HepG2 (cell line): ENCODE measurements at regions not wholly inside any gene's neighbourhood (a gene's known extent, or its start where the extent isn't known, plus 50 kb on each side); places are given as distances from the start of the nearest gene placed in this dataset.

Source experiments
- ARID3A ChIP-seq: IDR thresholded peaks from 2 replicates; pipeline ENCODE4 v1.6.1; 2012; ENCODE audit warnings: low read depth, low read length, improper control_type of control experiment
- ARNT2 ChIP-seq: sonication (generic); formaldehyde crosslinking; IDR thresholded peaks from 2 replicates; pipeline ENCODE4 v1.8.0; 2022; ENCODE audit warnings: mild to moderate bottlenecking, low read depth, missing genetic modification reagents, moderate library complexity
- CBX2 ChIP-seq, 2 experiments: fragments of 200-600 bp in 1 of 2; sonication (generic); formaldehyde crosslinking in 1 of 2; IDR thresholded peaks; 2 replicates each; pipeline versions ENCODE4 v1.7.0 to v1.8.1; 2018 to 2022; ENCODE audit warnings: low read depth in 2 of 2, low read length in 1 of 2, mild to moderate bottlenecking in 1 of 2, missing genetic modification reagents in 1 of 2
- DBP ChIP-seq: sonication (generic); formaldehyde crosslinking; IDR thresholded peaks from 2 replicates; pipeline ENCODE4 v1.4.0; 2020; ENCODE audit warnings: missing genetic modification reagents; ENCODE audit errors: not compliant biosample characterization
- DMAP1 ChIP-seq: IDR thresholded peaks from 2 replicates; pipeline ENCODE4 v1.6.1; 2016
- HNF4A ChIP-seq: sonication (generic); formaldehyde crosslinking; IDR thresholded peaks from 2 replicates; pipeline ENCODE4 v1.4.0; 2020; ENCODE audit warnings: missing genetic modification reagents
- IKZF4 ChIP-seq: sonication (generic); formaldehyde crosslinking; IDR thresholded peaks from 2 replicates; pipeline ENCODE4 v1.5.1; 2020; ENCODE audit warnings: borderline replicate concordance, mild to moderate bottlenecking, low read depth, missing genetic modification reagents; ENCODE audit errors: not compliant biosample characterization
- KDM5B ChIP-seq: sonication (generic); formaldehyde crosslinking; IDR thresholded peaks from 2 replicates; pipeline ENCODE4 v1.4.0; 2020; ENCODE audit warnings: missing genetic modification reagents, mild to moderate bottlenecking, borderline replicate concordance
- MIXL1 ChIP-seq: IDR thresholded peaks from 2 replicates; pipeline ENCODE4 v1.6.1; 2016
- NBN ChIP-seq: fragments of 450-650 bp; conservative IDR thresholded peaks from 2 replicates; pipeline ENCODE4 v1.6.1; 2017
- RXRB ChIP-seq: IDR thresholded peaks from 2 replicates; pipeline ENCODE4 v1.6.1; 2016; ENCODE audit warnings: borderline replicate concordance, missing genetic modification reagents, missing compliant biosample characterization
- SYNCRIP ChIP-seq: fragments of 200-400 bp; formaldehyde crosslinking; IDR thresholded peaks from 2 replicates; pipeline ENCODE4 v1.6.1; 2018; ENCODE audit warnings: mild to moderate bottlenecking, low read depth, low read length; ENCODE audit not compliant: insufficient read depth
- TFAP4 ChIP-seq: sonication (generic); IDR thresholded peaks from 2 replicates; pipeline ENCODE4 v1.6.1; 2016; ENCODE audit warnings: low read depth, borderline replicate concordance
- TMF1 ChIP-seq: sonication (generic); formaldehyde crosslinking; IDR thresholded peaks from 2 replicates; pipeline ENCODE4 v1.8.1; 2022; ENCODE audit warnings: low read depth, missing genetic modification reagents
- U2AF2 ChIP-seq: fragments of 200-400 bp; formaldehyde crosslinking; IDR thresholded peaks from 2 replicates; pipeline ENCODE4 v1.6.1; 2017; ENCODE audit warnings: low read depth, mild to moderate bottlenecking, low read length
- ZBTB20 ChIP-seq: sonication (generic); formaldehyde crosslinking; IDR thresholded peaks from 2 replicates; pipeline ENCODE4 v1.8.1; 2023; ENCODE audit warnings: missing genetic modification reagents, low read depth, mild to moderate bottlenecking, borderline replicate concordance
- ZBTB3 ChIP-seq: sonication (generic); formaldehyde crosslinking; IDR thresholded peaks from 2 replicates; pipeline ENCODE4 v1.4.0; 2020; ENCODE audit warnings: low read depth, mild to moderate bottlenecking, moderate library complexity, missing genetic modification reagents, borderline replicate concordance
- ZBTB37 ChIP-seq: sonication (generic); formaldehyde crosslinking; IDR thresholded peaks from 2 replicates; pipeline ENCODE4 v1.4.0; 2020; ENCODE audit warnings: mild to moderate bottlenecking, missing genetic modification reagents
- ZFP36 ChIP-seq: fragments of 150-350 bp; IDR thresholded peaks from 2 replicates; pipeline ENCODE4 v1.6.1; 2018; ENCODE audit warnings: borderline replicate concordance, low read length, low read depth; ENCODE audit not compliant: partially characterized antibody
- ZKSCAN1 ChIP-seq: fragments of 150-350 bp; IDR thresholded peaks from 2 replicates; pipeline ENCODE4 v1.6.1; 2014; ENCODE audit warnings: low read length
- ZNF207 ChIP-seq: fragments of 450-650 bp; IDR thresholded peaks from 2 replicates; pipeline ENCODE4 v1.6.1; 2016; ENCODE audit warnings: antibody characterized with exemption, borderline replicate concordance
- ZNF235 ChIP-seq: sonication (generic); formaldehyde crosslinking; IDR thresholded peaks from 2 replicates; pipeline ENCODE4 v1.8.1; 2023; ENCODE audit warnings: mild to moderate bottlenecking, missing genetic modification reagents, borderline replicate concordance
- ZNF547 ChIP-seq: sonication (generic); formaldehyde crosslinking; IDR thresholded peaks from 2 replicates; pipeline ENCODE4 v1.5.1; 2020; ENCODE audit warnings: mild to moderate bottlenecking, missing genetic modification reagents
- ZNF589 ChIP-seq: sonication (generic); formaldehyde crosslinking; conservative IDR thresholded peaks from 2 replicates; pipeline ENCODE4 v1.8.0; 2022; ENCODE audit warnings: mild to moderate bottlenecking, moderate library complexity, missing genetic modification reagents
- ZNF749 ChIP-seq: sonication (generic); formaldehyde crosslinking; IDR thresholded peaks from 2 replicates; pipeline ENCODE4 v1.8.0; 2022; ENCODE audit warnings: mild to moderate bottlenecking, missing genetic modification reagents, moderate library complexity, borderline replicate concordance
- ZNF891 ChIP-seq: sonication (generic); formaldehyde crosslinking; IDR thresholded peaks from 2 replicates; pipeline ENCODE4 v1.5.0; 2020; ENCODE audit warnings: mild to moderate bottlenecking, missing genetic modification reagents

- no peak for TF ChIP-seq ZNF589 (CRISPR knock-in tag)
- TF ChIP-seq ZNF749 (CRISPR knock-in tag), result no peak
- TF ChIP-seq ZBTB20 (CRISPR knock-in tag), result 0 out of 2 replicates have a peak, but pooled peaks have one; percentile 29
- no peak for TF ChIP-seq KDM5B (CRISPR knock-in tag)
- TF ChIP-seq ARNT2 (CRISPR knock-in tag), result no peak
- 0 out of 2 replicates have a peak, but pooled peaks have one; percentile 33 for TF ChIP-seq MIXL1
- no peak; the same call in 1 of the 2 replicates for TF ChIP-seq TFAP4
- no peak for TF ChIP-seq U2AF2
- TF ChIP-seq ZNF547 (CRISPR knock-in tag), result no peak
- 0 out of 2 replicates have a peak, but pooled peaks have one; percentile 37 for TF ChIP-seq ARID3A
- no peak for TF ChIP-seq CBX2 (IDR thresholded peaks at IDR 0.05; ENCODE audit: low read depth, low read length)
- TF ChIP-seq CBX2 (CRISPR knock-in tag; IDR thresholded peaks at IDR 0.05; ENCODE audit: low read depth), result no peak
- no peak for TF ChIP-seq ZBTB3 (CRISPR knock-in tag)
- TF ChIP-seq NBN, result no peak
- peak; percentile 30 for TF ChIP-seq ZFP36
- peak; percentile 31; the same call in 1 of the 2 replicates for TF ChIP-seq HNF4A (CRISPR knock-in tag)
- no peak for TF ChIP-seq ZNF235
- TF ChIP-seq ZNF891 (CRISPR knock-in tag), result no peak
- 0 out of 2 replicates have a peak, but pooled peaks have one; percentile 18 for TF ChIP-seq RXRB (CRISPR knock-in tag)
- no peak for TF ChIP-seq DBP (CRISPR knock-in tag)
- TF ChIP-seq TMF1 (CRISPR knock-in tag), result no peak
- TF ChIP-seq DMAP1 (CRISPR knock-in tag), result no peak
- TF ChIP-seq SYNCRIP, result no peak
- no peak for TF ChIP-seq IKZF4
- TF ChIP-seq ZBTB37 (CRISPR knock-in tag), result no peak
- no peak for TF ChIP-seq ZKSCAN1
- TF ChIP-seq ZNF207, result no peak
These were observed 63.0 kb upstream of the TWIST2 start (continued) for GRCh38 chr2:238784671-238785527.
